Ovary (tissue), 7 donors: ENCODE measurements at regions not wholly inside any gene's neighbourhood (a gene's known extent, or its start where the extent isn't known, plus 50 kb on each side); places are given as distances from the start of the nearest gene placed in this dataset.

Experiments used
- DNase-seq, 5 donors: peaks; one replicate each; pipeline ENCODE4 v3.0.0-alpha.2; 2019 to 2020
- H3K27ac ChIP-seq, 2 donors: fragments of 200-600 bp; one replicate each; pipeline versions ENCODE4 v1.5.1 to v1.8.0; 2019 to 2022
- H3K27me3 ChIP-seq: fragments of 200-600 bp; one replicate; pipeline ENCODE4 v1.8.0; 2022
- H3K36me3 ChIP-seq: fragments of 200-600 bp; sonication (generic); one replicate; pipeline ENCODE4 v1.5.1; 2019
- H3K4me1 ChIP-seq: one replicate; pipeline ENCODE4 v1.8.1; 2013; ENCODE audit warnings: mild to moderate bottlenecking, moderate library complexity; ENCODE audit not compliant: insufficient read depth
- H3K4me3 ChIP-seq: fragments of 200-600 bp; sonication (generic); one replicate; pipeline ENCODE4 v1.5.1; 2017
- H3K9me3 ChIP-seq, 2 donors: fragments of 200-600 bp in 1 of 2; sonication (generic) in 1 of 2; one replicate each; pipeline versions ENCODE4 v1.5.1 to v1.8.1; 2013 to 2019; ENCODE audit warnings: mild to moderate bottlenecking in 1 of 2, moderate library complexity in 1 of 2
- CTCF ChIP-seq, 3 donors: fragments of 450-650 bp in 2 of 3; fragments of 200-600 bp in 1 of 3; IDR thresholded peaks; one replicate each; pipeline versions ENCODE4 v1.5.1 to v1.8.0; 2016 to 2022; ENCODE audit warnings: antibody characterized with exemption in 3 of 3, mild to moderate bottlenecking in 1 of 3
- EP300 ChIP-seq: sonication (generic); formaldehyde crosslinking; IDR thresholded peaks from one replicate; pipeline ENCODE4 v1.6.1; 2017; ENCODE audit warnings: antibody characterized with exemption
- POLR2A ChIP-seq: fragments of 450-650 bp; IDR thresholded peaks from one replicate; pipeline ENCODE4 v1.6.1; 2017; ENCODE audit warnings: antibody characterized with exemption, mild to moderate bottlenecking, moderate library complexity
- WGBS, 3 donors: extraction: QIAGEN DNeasy Blood & Tissue Kit in 1 of 3; methylation state at CpG; one replicate each; pipeline versions ENCODE4 v1.1.5 to v1.1.7; 2013 to 2017; 5-methylcytosine and 5-hydroxymethylcytosine counted together
- intact Hi-C, 4 donors: fragments of 100-400 bp; cut with DNase I; formaldehyde crosslinking; loops; one replicate each; pipeline versions ENCODE4 v1.11.0 to v1.15.1; 2022 to 2023
- donor health status: DM: no; HTN: no; CAD: no; lungs with moderate emphysema.
- donor health status: DM: no; HTN: no; CAD: no.
- donor health status: Bipolar disorder and iron deficiency.
- donor health status: DM: no; HTN: no; CAD: no.
- donor health status: DM: yes; HTN: yes; CAD: no.

GRCh38 chr13:42384265-42384664 is 112.3 kb downstream of the AKAP11 start:
- TF ChIP-seq CTCF (IDR thresholded peaks at IDR 0.05), result no peak
- no peak for TF ChIP-seq EP300
- TF ChIP-seq POLR2A, result no peak
- H3K9me3 ChIP-seq, result no peaks in the 10 kb centered on the region
- 86 to 89% (median 87%) methylated on average over 3 of the region's 3 CpGs for WGBS, 3 donors
- H3K36me3 ChIP-seq, result no peaks in the 10 kb centered on the region
- H3K27me3 ChIP-seq, result no peaks in the 10 kb centered on the region
- no peak overlapping the region for H3K27ac ChIP-seq
- intact Hi-C loops, result no loop called here
- no peak overlapping the region for H3K4me3 ChIP-seq
- no peaks in the 10 kb centered on the region for H3K4me1 ChIP-seq
- no peak for DNase-seq

DNA sequence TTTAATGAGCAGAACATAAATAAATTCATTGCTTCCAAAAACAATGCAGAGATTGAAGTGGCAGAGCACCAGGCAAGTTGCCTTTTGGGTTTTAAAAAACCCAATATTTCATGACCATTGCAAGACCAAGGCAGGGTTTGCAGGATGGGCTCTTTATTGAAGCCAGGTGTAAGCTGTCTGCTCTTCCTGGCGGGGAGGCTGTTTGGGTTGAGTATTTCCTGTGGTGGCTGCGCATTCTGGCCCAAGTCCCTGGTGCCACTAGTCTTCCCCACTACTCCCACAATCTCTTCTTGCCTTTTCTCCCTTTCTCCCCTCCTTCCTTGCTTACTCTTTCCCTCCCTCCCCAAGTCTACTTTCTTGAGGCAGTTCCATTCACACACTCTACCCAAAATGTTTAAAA is 116.4 kb downstream of the AKAP11 start:
- WGBS, 3 donors, result 16 to 38% (median 27%) methylated on average over 2 of the region's 2 CpGs
- Histone ChIP-seq H3K4me1 (no peaks in the 10 kb centered on the region), H3K36me3 (no peaks in the 10 kb centered on the region), H3K4me3 (no peak overlapping the region), H3K9me3 (no peaks in the 10 kb centered on the region), H3K27me3 (no peaks in the 10 kb centered on the region), H3K27ac (no peak overlapping the region)
- intact Hi-C loops, result no loop called here
- no peak for DNase-seq
- TF ChIP-seq POLR2A (no peak), CTCF (IDR thresholded peaks at IDR 0.05) (no peak), EP300 (no peak)

- intact Hi-C loops, result no loop called here
These were observed 117.1 kb downstream of the AKAP11 start for GRCh38 chr13:42389041-42389440.

GRCh38 chr13:42392180-42392579 is 120.2 kb downstream of the AKAP11 start:
- no peak overlapping the region for H3K27ac ChIP-seq
- no peaks in the 10 kb centered on the region for H3K9me3 ChIP-seq
- H3K36me3 ChIP-seq, result no peaks in the 10 kb centered on the region
- no peaks in the 10 kb centered on the region for H3K27me3 ChIP-seq
- TF ChIP-seq EP300 (no peak), CTCF (IDR thresholded peaks at IDR 0.05) (no peak), POLR2A (no peak)
- intact Hi-C loops, result no loop called here
- 52 to 73% (median 71%) methylated on average over 1 of the region's 1 CpG for WGBS, 3 donors
- no peak for DNase-seq
- H3K4me3 ChIP-seq, result no peak overlapping the region
- no peaks in the 10 kb centered on the region for H3K4me1 ChIP-seq

More at GRCh38 chr13:42389041-42389440, 117.1 kb downstream of the AKAP11 start:
- no peaks in the 10 kb centered on the region for H3K36me3 ChIP-seq
- TF ChIP-seq EP300, result no peak
- no peak for TF ChIP-seq CTCF (IDR thresholded peaks at IDR 0.05)
- TF ChIP-seq POLR2A, result no peak
- H3K27ac ChIP-seq, result no peak overlapping the region
- H3K9me3 ChIP-seq, result no peaks in the 10 kb centered on the region
- H3K4me3 ChIP-seq, result no peak overlapping the region
- H3K4me1 ChIP-seq, result no peaks in the 10 kb centered on the region
- H3K27me3 ChIP-seq, result no peaks in the 10 kb centered on the region
- DNase-seq, result no peak
